Pons (tissue), 1 donor: ENCODE measurements at regions not wholly inside any gene's neighbourhood (a gene's known extent, or its start where the extent isn't known, plus 50 kb on each side); places are given as distances from the start of the nearest gene placed in this dataset.

ENCODE experiments used
- DNase-seq: peaks from one replicate; pipeline ENCODE4 v3.0.0-alpha.2; 2016; ENCODE audit warnings: low spot score

DNA sequence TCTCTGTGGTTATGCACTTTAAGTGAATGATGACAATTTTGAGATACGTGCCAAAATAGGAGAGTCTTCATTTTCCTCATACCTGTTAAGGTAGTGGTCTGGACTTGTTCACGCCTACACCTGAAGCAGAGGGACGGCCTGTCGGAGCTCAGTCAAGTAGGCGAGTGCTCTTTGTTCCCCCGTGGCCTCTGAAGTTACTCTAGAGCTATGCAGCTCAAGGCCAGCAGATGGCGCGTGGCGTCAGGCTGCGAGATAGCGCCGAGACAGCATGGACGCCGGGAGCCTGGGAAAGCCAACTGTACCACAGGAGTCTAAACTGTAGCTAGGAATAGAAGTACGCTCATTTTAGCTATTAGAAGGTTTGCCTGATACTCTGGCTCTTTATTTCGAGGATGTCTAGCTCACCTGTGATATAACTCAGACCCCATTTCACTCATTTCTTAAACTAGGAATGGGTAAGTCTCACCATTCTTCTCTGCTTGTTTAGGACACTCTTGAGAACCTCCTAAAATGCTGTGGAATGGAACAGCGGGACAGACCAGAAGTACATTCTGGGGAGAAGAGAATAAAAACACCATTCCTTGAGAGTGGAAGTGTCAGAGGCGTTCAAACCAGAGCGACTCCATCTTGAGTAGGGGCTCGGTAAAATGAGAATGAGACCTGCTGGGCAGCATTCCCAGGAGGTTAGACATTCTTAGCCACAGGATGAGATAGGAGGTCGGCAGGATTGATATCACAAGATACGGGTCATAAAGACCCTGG lies 267.4 kb upstream of the HMGA2 start:
- DNase-seq = peak; percentile 46

DNA sequence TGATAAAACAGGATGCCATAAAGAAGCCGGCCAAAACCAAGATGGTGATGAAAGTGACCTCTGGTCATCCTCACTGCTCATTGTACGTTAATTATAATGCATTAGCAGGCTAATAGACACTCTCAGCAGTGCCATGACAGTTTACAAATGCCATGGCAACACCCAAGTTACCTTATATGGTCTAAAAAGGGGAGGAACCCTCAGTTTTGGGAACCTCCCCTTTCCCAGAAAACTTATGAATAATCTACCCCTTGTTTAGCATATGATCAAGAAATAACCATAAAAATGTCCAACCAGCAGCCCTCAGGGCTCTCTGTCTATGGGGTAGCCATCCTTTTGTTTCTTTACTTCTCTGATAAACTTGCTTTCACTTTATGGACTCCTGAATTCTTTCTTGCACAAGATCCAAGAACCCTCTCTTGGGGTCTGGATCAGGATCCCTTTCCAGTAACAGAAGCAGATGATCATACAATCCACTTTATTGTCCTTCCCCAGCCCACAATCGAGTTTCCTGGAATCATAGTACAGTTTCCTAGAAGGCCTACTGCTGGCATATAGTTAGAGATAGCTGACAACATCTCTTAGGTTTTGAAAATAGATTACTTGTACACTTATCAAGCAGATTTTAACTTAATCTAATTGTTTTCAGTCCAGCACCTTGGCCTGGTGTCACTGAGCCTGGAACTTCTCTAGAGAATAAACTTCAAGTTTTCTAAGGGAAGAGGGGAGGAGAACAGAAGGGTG lies 266.7 kb upstream of the HMGA2 start:
- DNase-seq = no peak

DNA sequence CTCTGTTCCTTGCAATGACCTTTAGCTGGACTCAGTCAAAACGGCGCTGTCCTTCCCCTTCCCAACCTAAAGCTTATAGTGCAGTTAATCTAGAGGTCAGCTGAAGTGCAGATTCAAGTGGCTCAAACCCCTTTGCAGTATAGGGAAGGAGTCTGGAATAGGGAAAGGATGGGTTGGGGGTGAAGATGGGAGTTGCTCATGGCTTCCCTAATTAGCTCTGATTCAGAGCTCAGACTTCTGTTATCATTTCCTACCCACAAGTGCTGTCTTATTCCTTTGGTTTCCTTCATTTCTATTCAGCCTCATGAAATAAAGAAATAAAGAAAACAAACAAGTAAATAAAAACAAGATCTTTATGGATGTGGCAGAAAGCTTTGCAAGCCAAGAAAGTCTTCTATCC lies 264.0 kb upstream of the HMGA2 start:
- no peak for DNase-seq

DNA sequence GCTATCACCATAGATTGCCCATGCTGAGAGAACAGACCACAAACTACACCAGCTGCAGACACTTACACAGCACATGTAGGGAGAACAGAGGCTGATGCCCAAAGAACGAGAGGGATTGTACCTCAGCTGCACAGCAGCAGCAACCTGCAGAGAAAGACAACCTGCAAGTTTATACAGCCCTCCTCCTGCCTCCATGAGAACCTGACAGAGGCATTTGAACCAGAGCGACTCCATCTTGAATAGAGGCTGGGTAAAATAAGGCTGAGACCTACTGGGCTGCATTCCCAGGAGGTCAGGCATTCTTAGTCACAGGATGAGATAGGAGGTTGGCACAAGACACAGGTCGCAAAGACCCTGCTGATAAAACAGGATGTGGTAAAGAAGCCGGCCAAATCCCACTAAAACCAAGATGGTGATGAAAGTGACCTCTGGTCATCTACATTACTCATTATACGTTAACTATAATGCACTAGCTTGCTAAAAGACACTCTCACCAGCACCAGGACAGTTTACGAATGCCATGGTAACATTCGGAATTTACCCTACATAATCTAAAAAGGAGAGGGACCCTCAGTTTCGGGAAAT lies 262.4 kb upstream of the HMGA2 start:
- no peak for DNase-seq

DNA sequence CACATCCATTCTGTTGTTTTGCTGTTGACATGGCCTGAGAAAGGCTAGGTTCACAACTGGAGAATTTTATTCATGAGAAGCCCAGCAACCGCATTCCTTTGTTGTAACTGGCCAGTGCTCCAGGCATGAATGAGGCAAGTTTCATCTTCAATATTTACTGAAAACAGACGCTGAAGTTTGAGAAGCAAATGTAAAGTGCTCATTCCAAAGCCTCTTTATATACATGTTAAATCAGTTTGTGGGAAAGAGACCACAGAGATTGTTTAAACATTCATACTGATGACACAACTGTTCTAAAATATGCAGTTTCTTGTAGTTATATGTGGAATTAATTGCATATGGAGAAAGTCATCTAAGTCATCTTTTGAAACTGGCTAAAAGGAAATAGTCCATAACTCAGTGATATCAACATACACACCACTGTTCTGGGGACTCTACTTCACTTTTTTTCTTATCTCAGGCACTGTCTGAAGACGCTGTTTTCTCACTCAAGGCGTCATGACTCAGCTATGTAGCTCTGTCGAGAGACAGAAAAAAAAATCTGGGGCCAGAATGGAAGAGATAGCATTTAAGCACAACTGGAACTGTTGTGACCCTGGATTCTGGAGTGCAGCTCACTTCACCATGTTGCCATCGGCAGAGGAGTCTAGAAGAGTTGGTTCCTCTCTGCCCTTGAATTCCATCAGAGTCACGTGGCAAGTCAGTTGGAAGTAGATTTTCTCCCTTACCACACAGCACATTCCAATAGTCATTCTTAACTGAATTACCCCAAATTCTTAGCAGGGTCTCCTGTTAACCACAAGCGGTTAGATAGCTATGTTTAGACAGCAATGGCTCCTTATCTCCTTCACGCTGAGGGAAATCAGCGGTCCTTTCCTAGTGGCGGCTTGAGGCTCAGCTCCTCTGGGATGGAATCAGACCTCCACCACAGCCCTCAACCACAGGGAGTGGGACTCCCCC lies 258.4 kb upstream of the HMGA2 start:
- DNase-seq = no peak

DNA sequence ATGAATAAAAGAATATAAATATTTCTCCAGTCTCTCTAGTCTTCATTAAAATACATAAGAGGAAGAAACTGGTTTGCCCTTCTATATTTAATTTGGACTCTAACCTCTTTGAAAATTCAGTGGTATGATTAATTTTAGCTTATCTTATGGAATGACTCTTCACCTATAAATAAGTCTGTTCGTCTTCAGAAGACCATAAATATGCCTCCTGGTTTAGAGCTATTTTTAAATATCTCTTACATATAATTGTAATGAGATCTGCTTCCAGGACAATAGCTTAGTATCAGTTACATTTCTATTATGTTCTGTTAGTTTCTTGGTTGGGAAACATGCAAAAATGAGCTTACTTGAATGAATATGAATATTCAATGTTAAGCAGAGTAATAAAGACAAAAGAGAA lies 257.5 kb upstream of the HMGA2 start:
- no peak for DNase-seq

DNA sequence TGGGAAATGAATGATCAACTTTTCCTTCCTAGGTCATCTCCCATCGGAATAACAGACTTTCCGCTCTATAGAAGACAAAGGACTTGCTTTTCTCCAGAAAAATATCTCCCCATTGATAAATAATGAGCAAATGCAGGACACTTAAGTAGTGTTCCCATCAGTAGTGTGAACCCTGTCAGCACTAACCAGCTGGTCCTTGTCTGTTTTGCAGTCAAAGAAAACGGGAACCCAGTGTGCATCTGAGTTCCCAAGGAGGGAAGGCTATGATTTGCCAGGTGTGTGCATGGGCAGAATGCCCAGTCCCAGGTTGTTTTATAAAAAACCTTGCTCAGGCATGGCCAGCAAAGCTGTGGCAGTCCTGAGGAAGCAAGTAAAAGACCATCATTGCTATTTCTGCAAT lies 256.5 kb upstream of the HMGA2 start:
- no peak for DNase-seq

DNA sequence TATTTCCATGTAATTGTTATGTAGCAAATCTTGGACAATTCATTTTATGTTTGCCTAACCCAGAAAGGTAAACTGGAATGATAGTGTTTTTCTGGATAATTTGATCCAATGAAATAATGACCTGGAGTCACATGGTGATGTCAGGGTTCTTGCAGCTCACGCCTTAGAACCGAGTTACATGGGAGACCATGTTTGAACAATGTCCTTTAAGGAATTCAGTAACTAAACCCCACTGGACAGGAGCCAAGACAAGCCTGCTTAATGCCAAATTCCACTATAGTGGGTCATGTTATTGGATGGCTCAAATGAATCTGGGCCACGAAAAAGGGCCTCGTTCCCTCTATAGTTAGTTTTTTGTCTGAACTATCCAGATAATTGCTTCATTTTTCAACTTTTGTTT lies 255.8 kb upstream of the HMGA2 start:
- no peak for DNase-seq

DNA sequence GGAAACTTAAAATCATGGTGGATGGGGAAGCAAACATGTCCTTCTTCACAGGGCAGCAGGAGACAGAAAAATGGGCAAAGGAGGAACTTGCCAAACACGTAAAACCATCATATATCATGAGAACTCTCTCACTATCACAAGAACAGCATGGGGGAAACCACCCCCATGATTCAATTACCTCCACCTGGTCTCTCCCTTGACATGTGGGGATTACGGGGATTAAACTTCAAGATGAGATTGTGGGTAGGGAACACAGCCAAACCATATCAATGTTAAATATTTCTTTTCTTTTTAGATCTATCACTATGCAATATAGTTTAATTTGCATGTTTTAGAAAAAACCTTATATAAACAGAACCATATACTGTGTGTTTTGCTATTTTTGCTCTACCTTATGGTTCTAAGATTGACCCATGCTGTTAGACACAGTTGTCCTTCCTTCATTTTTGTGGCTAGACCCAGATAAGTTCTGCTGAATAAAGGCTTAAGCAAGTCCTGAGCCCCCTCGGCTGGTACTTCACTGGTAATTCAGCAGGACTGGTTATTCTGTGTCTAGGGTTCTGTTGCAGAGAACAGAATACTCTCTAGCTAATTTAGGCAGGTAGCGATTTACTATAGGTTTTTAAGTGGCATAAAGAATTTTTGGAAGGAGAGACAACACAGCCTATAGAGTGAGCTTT lies 253.7 kb upstream of the HMGA2 start:
- no peak for DNase-seq

DNA sequence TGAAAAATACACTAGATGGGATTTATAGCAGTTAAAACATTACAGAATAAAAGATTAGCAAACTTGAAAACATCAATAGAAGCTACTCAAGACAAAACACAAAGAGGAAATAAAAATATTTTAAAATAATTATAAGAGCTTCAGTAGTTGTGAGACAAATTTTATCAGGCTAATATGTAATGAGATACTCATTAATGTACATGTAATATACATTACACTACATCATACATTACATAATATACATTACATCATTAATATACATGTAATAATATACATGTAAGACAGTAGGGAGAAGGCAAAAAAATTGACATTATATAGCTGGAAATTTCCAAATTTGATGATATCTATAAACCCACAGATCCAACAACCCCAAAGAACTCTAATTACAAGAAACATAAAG lies 249.4 kb upstream of the HMGA2 start:
- no peak for DNase-seq

DNA sequence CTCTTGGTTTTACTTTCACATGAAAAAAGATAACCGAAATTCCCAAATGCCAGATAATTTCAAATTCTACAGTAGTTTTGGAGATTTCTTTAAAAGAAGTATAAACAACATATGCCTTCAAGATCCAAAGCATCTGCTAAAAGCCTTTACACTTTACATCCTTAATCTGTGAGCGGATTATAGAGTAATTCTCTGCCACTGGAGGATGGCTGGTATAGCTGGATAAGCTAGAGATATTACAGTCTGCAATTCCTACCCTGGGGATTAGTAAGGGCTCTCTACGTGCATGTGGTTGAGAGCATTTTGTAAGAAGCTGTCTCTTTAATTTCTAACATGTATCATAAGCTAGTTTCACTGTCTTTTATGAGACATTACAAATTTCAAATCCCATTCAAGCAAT lies 240.3 kb upstream of the HMGA2 start:
- no peak for DNase-seq

DNA sequence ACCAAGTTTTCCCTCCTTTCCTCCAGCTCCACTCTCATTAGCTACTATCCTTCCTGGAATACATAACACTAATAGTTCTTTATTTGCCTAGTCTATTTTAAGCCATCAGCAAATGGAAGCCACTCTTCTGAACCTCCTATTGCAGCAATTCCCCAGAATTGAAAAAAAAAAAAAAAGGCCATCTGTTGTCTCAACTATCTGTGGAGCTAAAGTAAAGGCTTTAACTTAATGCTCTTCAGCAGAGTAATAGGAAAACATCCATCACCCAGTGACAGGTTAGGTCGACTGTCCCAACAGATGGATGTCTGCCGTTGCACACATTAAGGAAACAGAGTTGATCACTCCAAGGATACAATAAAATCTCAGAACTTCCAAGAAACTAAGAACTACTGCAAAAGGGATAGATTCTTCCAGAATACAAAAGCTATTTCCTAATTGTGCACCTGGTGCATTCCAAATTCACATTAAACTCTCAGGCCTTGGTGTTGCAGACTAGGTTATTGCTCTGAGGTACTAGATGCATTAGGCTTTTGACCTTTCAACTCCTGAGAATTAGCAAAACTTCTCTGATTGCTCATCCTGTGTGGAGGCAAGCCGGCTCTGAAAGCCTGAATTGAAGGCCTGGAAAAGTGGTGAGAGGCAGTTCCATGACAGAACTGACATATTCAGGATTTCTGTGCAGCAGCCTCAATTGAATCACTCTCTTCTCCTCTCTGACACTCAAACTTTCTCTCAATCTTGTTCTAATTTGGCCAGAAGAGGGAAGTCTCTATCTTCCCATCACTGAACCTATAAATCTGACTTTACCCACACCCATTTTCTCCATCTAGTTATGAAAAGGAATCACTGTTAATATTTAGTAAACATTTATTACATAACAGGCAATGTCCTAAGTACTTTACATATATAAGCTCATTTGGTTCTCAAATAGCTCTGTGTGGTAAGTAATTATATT lies 238.4 kb upstream of the HMGA2 start:
- DNase-seq = no peak

DNA sequence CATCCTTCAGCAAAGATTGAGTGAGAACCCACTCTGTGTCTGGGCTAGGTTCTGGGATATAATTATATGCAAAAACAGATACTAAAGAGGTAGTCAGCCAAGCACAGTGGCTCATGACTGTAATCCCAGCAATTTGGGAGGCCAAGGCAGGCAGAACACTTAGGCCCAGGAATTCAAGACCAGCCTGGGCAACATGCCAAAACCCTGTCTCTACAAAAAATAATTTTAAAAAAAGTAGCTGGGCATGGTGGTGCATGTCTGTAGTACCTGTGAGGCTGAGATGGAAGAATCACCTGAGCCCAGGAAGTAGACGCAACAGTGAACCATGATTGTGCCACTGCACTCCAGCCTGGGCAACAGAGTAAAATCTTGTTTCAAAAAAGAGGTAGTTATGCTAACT lies 237.5 kb upstream of the HMGA2 start:
- no peak for DNase-seq

DNA sequence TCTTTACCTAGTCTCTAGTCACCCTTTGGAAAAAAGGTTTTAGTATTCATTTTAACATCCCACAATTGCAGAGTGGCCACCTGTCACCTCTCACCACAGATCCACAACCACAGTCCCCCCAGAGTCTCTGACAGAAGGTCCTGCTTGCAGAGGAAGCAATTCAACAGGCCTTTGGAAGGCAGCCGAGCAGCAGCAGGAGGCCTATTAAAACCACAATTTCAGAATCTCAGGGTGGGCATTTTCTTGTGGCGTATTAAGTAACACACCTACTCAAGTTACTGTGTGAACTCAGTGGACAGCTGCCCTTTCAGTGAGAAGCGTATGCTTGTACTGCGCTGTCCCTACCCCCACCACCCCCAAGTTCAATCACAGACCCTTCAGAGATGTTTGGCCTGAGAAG lies 234.0 kb upstream of the HMGA2 start:
- no peak for DNase-seq

DNA sequence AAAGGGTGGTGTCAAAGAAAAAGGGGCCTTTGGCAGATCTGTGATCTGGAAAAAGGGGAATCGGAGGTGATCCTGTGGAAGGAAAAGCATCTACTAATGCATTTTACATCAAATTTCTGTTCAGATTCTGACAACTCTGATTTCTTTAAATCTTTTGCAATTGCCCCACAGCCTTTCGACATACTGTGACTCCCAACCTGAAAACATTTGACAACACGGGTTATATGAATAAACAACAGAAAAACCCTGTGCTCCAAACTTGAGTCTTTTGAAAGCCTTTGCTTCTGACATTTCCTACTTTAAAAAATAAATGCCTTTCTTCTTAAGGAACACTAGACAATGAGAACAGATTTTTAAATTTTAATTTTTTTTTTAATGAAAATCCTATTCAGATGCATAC lies 231.9 kb upstream of the HMGA2 start:
- no peak for DNase-seq

DNA sequence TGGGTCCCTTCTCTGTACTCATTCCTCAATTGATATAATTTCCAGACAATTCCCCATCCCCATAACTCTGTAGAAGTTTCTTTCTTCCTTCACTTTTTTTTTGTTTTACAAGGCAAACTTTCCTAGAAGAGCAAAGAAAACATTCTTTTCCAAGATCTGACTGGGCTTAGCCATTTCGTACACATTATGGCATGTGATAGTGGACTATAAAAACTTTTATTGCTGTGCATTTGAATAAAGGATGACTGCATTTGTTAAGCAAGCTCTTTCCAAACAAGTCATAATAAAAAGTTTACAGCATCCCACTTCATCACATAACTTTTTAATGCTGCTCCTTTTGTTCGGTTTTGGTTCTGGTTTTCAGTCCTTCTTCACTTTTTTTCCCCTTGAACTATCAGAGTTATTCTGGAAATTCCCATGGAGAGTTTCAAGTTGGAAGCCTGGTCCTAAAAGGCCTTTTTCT lies 231.0 kb upstream of the HMGA2 start:
- DNase-seq = no peak

DNA sequence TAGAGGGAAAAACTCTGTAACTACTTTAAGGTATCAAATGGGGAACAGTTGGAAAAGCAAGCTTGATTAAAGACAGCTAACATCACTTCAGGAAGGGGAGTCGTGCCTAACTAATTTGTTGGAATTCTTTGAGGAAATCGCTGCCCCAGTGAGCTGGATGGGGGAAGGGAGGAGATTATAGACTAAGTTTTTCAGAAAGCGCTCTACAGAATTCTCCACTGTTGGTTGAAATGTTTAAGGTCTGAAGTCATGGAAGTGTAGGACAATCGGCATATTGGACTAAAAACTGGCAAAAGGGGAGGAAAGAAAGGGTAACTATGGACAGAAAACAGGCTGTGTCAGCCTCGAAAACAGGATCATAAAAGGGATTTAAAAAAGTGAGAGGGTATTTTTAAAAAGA lies 229.9 kb upstream of the HMGA2 start:
- no peak for DNase-seq

DNA sequence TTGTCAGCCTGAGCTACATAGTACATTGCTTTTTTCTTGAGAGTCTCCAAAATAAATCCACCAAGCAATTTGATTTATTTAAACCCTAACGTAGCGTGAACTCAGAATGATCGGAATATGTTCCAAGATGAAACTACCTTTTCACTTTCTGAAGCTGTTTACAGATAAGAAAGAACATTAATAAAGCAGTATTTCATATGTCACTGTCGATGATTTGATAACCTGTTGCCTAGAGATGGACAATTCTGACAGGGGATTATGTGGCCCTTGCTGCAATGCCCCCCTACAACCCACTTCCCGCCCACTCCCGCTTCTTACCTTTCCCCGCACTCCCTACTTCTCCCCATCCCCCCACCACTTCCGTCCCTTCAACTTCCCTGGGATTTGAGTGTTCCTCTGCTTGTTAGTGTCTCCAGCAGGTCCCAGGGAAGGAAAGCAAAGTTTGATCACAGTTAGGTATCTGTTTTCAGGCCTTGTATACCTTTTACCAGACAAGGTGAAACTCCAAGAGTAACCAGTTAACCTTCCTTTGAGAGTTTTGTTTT lies 229.2 kb upstream of the HMGA2 start:
- no peak for DNase-seq

DNA sequence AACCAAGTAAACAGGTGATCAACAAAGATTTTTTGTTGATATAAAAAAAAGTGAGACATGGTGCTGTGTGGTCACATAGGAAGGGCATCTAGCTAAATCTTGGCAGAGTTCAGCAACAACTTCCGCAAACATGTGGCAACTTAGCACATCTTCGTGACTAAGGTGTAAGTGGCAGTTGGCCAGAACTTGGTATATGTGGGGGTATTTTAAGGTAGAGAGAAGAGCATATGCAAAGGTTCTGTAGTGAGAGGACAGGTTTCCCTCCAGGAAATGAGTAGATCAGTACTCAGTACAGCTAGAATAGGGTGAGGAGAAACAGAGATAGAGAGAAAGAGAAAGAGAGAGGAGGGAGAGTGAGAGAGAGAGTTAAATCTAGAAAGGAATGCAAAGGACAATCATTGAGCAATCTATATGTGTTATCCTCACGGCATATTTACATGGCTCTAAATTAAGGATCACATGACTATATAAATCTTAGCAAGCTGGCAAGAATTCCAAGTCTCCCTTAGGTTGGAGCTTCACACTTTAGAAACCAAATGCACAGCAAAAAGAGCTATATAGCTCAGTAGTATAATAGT lies 227.7 kb upstream of the HMGA2 start:
- no peak for DNase-seq

DNA sequence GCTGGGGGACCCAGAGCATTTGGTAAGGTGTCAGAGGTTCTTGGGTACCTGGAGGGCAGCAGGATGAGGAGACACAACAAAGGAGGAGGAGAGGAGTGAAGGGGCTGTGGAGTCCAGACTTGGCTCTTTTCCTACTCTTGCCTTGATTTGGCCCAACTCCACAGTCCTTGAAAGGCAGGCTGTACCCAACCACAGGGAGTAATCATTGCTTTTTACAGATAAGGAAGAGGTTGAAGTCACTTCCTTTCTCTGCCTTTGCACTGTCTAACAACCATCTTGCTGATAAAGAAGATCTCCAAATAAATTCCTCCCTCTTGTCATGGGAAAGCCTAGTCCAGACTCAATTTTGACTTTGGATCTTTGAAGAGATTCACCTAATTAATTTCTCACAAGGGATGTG lies 226.8 kb upstream of the HMGA2 start:
- DNase-seq = no peak
